Ascending aorta (tissue), 2 donors: ENCODE measurements at regions not wholly inside any gene's neighbourhood (a gene's known extent, or its start where the extent isn't known, plus 50 kb on each side); places are given as distances from the start of the nearest gene placed in this dataset.

ENCODE experiments used
- DNase-seq, 2 donors: peaks; one replicate each; pipeline ENCODE4 v3.0.0-alpha.2; 2019; ENCODE audit warnings: low spot score in 2 of 2
- H3K27ac ChIP-seq, 2 donors: fragments of 200-600 bp; sonication (generic); one replicate each; pipeline ENCODE4 v1.5.1; 2016 to 2017; ENCODE audit warnings: mild to moderate bottlenecking in 1 of 2
- H3K27me3 ChIP-seq: fragments of 200-600 bp; sonication (generic); one replicate; pipeline ENCODE4 v1.5.1; 2017
- H3K36me3 ChIP-seq, 2 donors: fragments of 200-600 bp; sonication (generic); one replicate each; pipeline ENCODE4 v1.5.1; 2016
- H3K4me1 ChIP-seq, 2 donors: fragments of 200-600 bp; sonication (generic); one replicate each; pipeline ENCODE4 v1.5.1; 2016 to 2017; ENCODE audit warnings: mild to moderate bottlenecking in 1 of 2
- H3K4me3 ChIP-seq, 2 donors: fragments of 200-600 bp; sonication (generic); one replicate each; pipeline ENCODE4 v1.5.1; 2016 to 2017; ENCODE audit warnings: mild to moderate bottlenecking in 1 of 2
- H3K9me3 ChIP-seq, 2 donors: fragments of 200-600 bp; sonication (generic); one replicate each; pipeline ENCODE4 v1.5.1; 2016
- intact Hi-C: fragments of 100-400 bp; cut with DNase I; formaldehyde crosslinking; loops from one replicate; pipeline ENCODE4 v1.15.1; 2023
- TF ChIP-seq, protein P1 (sequence below), 3 experiments: fragments of 200-600 bp in 2 of 3; fragments of 450-650 bp in 1 of 3; sonication (generic) in 2 of 3; IDR thresholded peaks; one replicate each; pipeline ENCODE4 v1.5.1; 2016 to 2019; ENCODE audit warnings: antibody characterized with exemption in 3 of 3, mild to moderate bottlenecking in 1 of 3, moderate library complexity in 1 of 3

GRCh38 chr5:10166392-10166791 lies 83.3 kb downstream of the ATPSCKMT start:
- peaks cover 0 to 9% of the 10 kb centered on the region in 2 donors for H3K9me3 ChIP-seq
- no peak for DNase-seq
- no peaks in the 10 kb centered on the region for H3K36me3 ChIP-seq
- intact Hi-C loops, result no loop called here
- no peaks in the 10 kb centered on the region for H3K4me1 ChIP-seq
- no peak overlapping the region for H3K27ac ChIP-seq
- no peak overlapping the region for H3K4me3 ChIP-seq
- no peaks in the 10 kb centered on the region for H3K27me3 ChIP-seq
- TF ChIP-seq, protein P1, sequence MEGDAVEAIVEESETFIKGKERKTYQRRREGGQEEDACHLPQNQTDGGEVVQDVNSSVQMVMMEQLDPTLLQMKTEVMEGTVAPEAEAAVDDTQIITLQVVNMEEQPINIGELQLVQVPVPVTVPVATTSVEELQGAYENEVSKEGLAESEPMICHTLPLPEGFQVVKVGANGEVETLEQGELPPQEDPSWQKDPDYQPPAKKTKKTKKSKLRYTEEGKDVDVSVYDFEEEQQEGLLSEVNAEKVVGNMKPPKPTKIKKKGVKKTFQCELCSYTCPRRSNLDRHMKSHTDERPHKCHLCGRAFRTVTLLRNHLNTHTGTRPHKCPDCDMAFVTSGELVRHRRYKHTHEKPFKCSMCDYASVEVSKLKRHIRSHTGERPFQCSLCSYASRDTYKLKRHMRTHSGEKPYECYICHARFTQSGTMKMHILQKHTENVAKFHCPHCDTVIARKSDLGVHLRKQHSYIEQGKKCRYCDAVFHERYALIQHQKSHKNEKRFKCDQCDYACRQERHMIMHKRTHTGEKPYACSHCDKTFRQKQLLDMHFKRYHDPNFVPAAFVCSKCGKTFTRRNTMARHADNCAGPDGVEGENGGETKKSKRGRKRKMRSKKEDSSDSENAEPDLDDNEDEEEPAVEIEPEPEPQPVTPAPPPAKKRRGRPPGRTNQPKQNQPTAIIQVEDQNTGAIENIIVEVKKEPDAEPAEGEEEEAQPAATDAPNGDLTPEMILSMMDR (IDR thresholded peaks at IDR 0.05), result no peak

DNA sequence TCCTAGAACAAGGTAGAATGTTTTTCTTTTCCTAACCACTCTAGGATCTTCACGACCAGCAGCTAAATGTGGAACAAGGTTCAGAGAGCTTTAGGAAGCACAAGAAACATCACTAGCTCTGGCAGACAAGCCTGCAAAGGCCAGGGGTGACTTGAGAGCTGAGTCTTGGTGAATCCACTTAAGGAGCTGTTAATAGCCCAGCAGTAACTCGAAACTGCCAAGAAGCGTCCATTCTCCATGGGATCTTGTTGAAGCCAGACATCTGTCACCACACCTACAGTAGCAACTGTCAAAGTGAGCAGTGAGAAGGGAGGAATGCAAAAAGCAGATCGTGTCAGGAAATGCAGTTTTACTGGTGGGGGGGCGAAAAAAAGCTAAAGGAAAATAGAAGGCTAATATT lies 87.2 kb downstream of the ATPSCKMT start:
- TF ChIP-seq, protein P1 (IDR thresholded peaks at IDR 0.05), result no peak
- Histone ChIP-seq H3K9me3 (peaks cover 0 to 9% of the 10 kb centered on the region in 2 donors), H3K27me3 (no peaks in the 10 kb centered on the region)

GRCh38 chr5:10161778-10162177 lies 87.9 kb downstream of the ATPSCKMT start:
- no peak for DNase-seq
- no peaks in the 10 kb centered on the region for H3K36me3 ChIP-seq
- no peak overlapping the region for H3K4me3 ChIP-seq
- intact Hi-C loops, result no loop called here
- H3K27ac ChIP-seq, result no peak overlapping the region
- TF ChIP-seq, protein P1 (IDR thresholded peaks at IDR 0.05), result no peak
- H3K27me3 ChIP-seq, result no peaks in the 10 kb centered on the region
- H3K4me1 ChIP-seq, result no peaks in the 10 kb centered on the region
- peaks cover 0 to 9% of the 10 kb centered on the region in 2 donors for H3K9me3 ChIP-seq

More for the DNA sequence above, 87.2 kb downstream of the ATPSCKMT start:
- Histone ChIP-seq H3K4me3 (no peak overlapping the region), H3K36me3 (no peaks in the 10 kb centered on the region), H3K27ac (no peak overlapping the region), H3K4me1 (no peaks in the 10 kb centered on the region)
- no peak for DNase-seq
- intact Hi-C loops, result no loop called here

- Histone ChIP-seq H3K36me3 (no peaks in the 10 kb centered on the region), H3K27me3 (no peaks in the 10 kb centered on the region), H3K4me3 (no peak overlapping the region), H3K27ac (no peak overlapping the region), H3K9me3 (peaks cover 0 to 4% of the 10 kb centered on the region in 2 donors), H3K4me1 (no peaks in the 10 kb centered on the region)
- TF ChIP-seq, protein P1 (IDR thresholded peaks at IDR 0.05), result no peak
- intact Hi-C loops, result no loop called here
- no peak for DNase-seq
Measured at GRCh38 chr5:10160241-10160640, 89.4 kb downstream of the ATPSCKMT start.

GRCh38 chr5:10158886-10159285 lies 90.8 kb downstream of the ATPSCKMT start:
- no peak for DNase-seq
- intact Hi-C loops, result no loop called here
- Histone ChIP-seq H3K9me3 (no peaks in the 10 kb centered on the region), H3K27me3 (no peaks in the 10 kb centered on the region), H3K4me3 (no peak overlapping the region), H3K4me1 (no peaks in the 10 kb centered on the region), H3K36me3 (no peaks in the 10 kb centered on the region), H3K27ac (no peak overlapping the region)
- TF ChIP-seq, protein P1 (IDR thresholded peaks at IDR 0.05), result no peak

DNA sequence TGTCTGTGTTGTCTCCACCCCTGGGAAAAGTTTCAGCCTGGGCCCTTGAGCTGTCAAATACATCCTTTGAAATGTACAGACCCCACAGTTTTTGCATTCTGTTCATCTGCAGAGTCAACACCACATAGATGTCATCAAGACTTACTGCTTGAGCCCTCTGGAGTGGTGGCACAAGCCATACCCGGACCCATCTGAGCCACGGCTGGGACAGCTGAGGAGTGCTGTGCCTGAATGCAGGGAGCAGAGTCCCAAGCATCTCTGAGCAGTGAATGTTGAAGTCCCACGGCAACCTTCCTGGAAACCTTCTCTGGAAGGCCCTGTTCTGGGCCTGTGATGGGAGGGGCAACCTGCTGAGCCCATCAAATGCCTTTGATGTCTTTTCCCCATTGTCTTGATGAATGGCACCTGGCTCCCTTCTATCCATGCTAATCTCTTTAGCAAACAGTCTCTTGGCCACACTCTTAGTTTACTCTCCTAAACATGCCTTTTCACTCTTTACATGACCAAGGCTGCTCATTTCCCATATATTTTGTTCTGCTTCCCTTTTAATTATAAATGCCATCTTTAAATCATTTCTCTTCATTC lies 92.5 kb downstream of the ATPSCKMT start:
- H3K4me3 ChIP-seq, result no peak overlapping the region
- H3K27ac ChIP-seq, result no peak overlapping the region
- intact Hi-C loops, result no loop called here
- H3K4me1 ChIP-seq, result no peaks in the 10 kb centered on the region
- TF ChIP-seq, protein P1 (IDR thresholded peaks at IDR 0.05), result no peak
- no peaks in the 10 kb centered on the region for H3K27me3 ChIP-seq
- H3K36me3 ChIP-seq, result no peaks in the 10 kb centered on the region
- no peaks in the 10 kb centered on the region for H3K9me3 ChIP-seq
- DNase-seq, result no peak
